Esophagus muscularis mucosa (tissue), 4 donors: ENCODE measurements at regions not wholly inside any gene's neighbourhood (a gene's known extent, or its start where the extent isn't known, plus 50 kb on each side); places are given as distances from the start of the nearest gene placed in this dataset.

Experiments
- DNase-seq: peaks from one replicate; pipeline ENCODE4 v3.0.0-alpha.2; 2017; ENCODE audit errors: extremely low spot score
- H3K27ac ChIP-seq, 4 donors: fragments of 200-600 bp; sonication (generic); replicated peaks in 1 of 4; 1 replicate in 3 of 4; 2 replicates in 1 of 4; pipeline ENCODE4 v1.5.1; 2016 to 2019; ENCODE audit warnings: mild to moderate bottlenecking in 1 of 4
- H3K27me3 ChIP-seq, 4 donors: fragments of 200-600 bp; sonication (generic); one replicate each; pipeline versions ENCODE4 v1.5.1 to v1.6.0; 2016 to 2019
- H3K36me3 ChIP-seq, 4 donors: fragments of 200-600 bp; sonication (generic); one replicate each; pipeline ENCODE4 v1.5.1; 2016 to 2019
- H3K4me1 ChIP-seq, 4 donors: fragments of 200-600 bp; sonication (generic); one replicate each; pipeline ENCODE4 v1.5.1; 2016 to 2019
- H3K4me3 ChIP-seq, 4 donors: fragments of 200-600 bp; sonication (generic); 1 replicate in 2 of 4; 2 replicates in 2 of 4; pipeline ENCODE4 v1.5.1; 2016 to 2019; ENCODE audit warnings: mild to moderate bottlenecking in 4 of 4, moderate library complexity in 1 of 4
- H3K9me3 ChIP-seq, 4 donors: fragments of 200-600 bp; sonication (generic); 1 replicate in 3 of 4; 2 replicates in 1 of 4; pipeline ENCODE4 v1.5.1; 2016 to 2019
- CTCF ChIP-seq, 3 experiments: fragments of 200-600 bp in 2 of 3; fragments of 450-650 bp in 1 of 3; sonication (generic) in 2 of 3; IDR thresholded peaks; one replicate each; pipeline ENCODE4 v1.5.1; 2017 to 2019; ENCODE audit warnings: antibody characterized with exemption in 3 of 3, mild to moderate bottlenecking in 2 of 3, moderate library complexity in 1 of 3
- EP300 ChIP-seq: sonication (generic); formaldehyde crosslinking; IDR thresholded peaks from one replicate; pipeline ENCODE4 v1.6.1; 2017; ENCODE audit warnings: antibody characterized with exemption
- POLR2A ChIP-seq: fragments of 450-650 bp; IDR thresholded peaks from one replicate; pipeline ENCODE4 v1.6.1; 2017; ENCODE audit warnings: antibody characterized with exemption, moderate library complexity, mild to moderate bottlenecking, low read depth
- POLR2AphosphoS5 ChIP-seq, 2 donors: sonication (generic); formaldehyde crosslinking; IDR thresholded peaks; one replicate each; pipeline ENCODE4 v1.6.1; 2017; ENCODE audit warnings: antibody characterized with exemption in 2 of 2
- WGBS: methylation state at CpG from one replicate; pipeline ENCODE4 v1.1.5; 2018; 5-methylcytosine and 5-hydroxymethylcytosine counted together
- intact Hi-C: fragments of 100-400 bp; cut with DNase I; formaldehyde crosslinking; loops from one replicate; pipeline ENCODE4 v1.15.1; 2023

- no peak for TF ChIP-seq POLR2A
- TF ChIP-seq POLR2AphosphoS5 (IDR thresholded peaks at IDR 0.05): no peak
- no peak for TF ChIP-seq CTCF (IDR thresholded peaks at IDR 0.05)
- TF ChIP-seq EP300: no peak
- no peak for DNase-seq
- H3K36me3 ChIP-seq: no peaks in the 10 kb centered on the region
- H3K4me3 ChIP-seq: no peak overlapping the region
- WGBS: 0% methylated on average over 2 of the region's 2 CpGs
- intact Hi-C loops: no loop called here
- H3K4me1 ChIP-seq: peaks cover 6 to 15% (median 14%) of the 10 kb centered on the region in 4 donors
- no peaks in the 10 kb centered on the region for H3K27me3 ChIP-seq
- H3K9me3 ChIP-seq: no peaks in the 10 kb centered on the region
- peak overlapping the region in 1 of 4 donors; percentile 20 for H3K27ac ChIP-seq
These were observed 89.1 kb upstream of the SPDL1 start for GRCh38 chr5:169494383-169494935.

GRCh38 chr5:169474226-169474625 is 109.3 kb upstream of the SPDL1 start:
- intact Hi-C loops: no loop called here
- TF ChIP-seq EP300 (no peak), POLR2A (no peak), CTCF (IDR thresholded peaks at IDR 0.05) (no peak), POLR2AphosphoS5 (IDR thresholded peaks at IDR 0.05) (no peak)
- H3K9me3 ChIP-seq: no peaks in the 10 kb centered on the region
- H3K36me3 ChIP-seq: no peaks in the 10 kb centered on the region
- H3K27ac ChIP-seq: no peak overlapping the region
- no peaks in the 10 kb centered on the region for H3K27me3 ChIP-seq
- WGBS: 63% methylated on average over 3 of the region's 3 CpGs
- no peak overlapping the region for H3K4me3 ChIP-seq
- H3K4me1 ChIP-seq: no peaks in the 10 kb centered on the region
- DNase-seq: no peak

GRCh38 chr5:169472544-169472943 is 111.0 kb upstream of the SPDL1 start:
- DNase-seq: no peak
- Histone ChIP-seq H3K27me3 (no peaks in the 10 kb centered on the region), H3K9me3 (no peaks in the 10 kb centered on the region), H3K4me1 (peaks cover 0 to 7% (median 5%) of the 10 kb centered on the region in 4 donors), H3K4me3 (no peak overlapping the region), H3K36me3 (no peaks in the 10 kb centered on the region), H3K27ac (no peak overlapping the region)
- intact Hi-C loops: no loop called here
- 91% methylated on average over 5 of the region's 5 CpGs for WGBS
- TF ChIP-seq EP300: no peak
- no peak for TF ChIP-seq POLR2AphosphoS5 (IDR thresholded peaks at IDR 0.05)
- no peak for TF ChIP-seq POLR2A
- TF ChIP-seq CTCF (IDR thresholded peaks at IDR 0.05): no peak

GRCh38 chr5:169471021-169471420 is 112.6 kb upstream of the SPDL1 start:
- peaks cover 0 to 16% (median 14%) of the 10 kb centered on the region in 4 donors for H3K4me1 ChIP-seq
- no peak overlapping the region for H3K4me3 ChIP-seq
- intact Hi-C loops: no loop called here
- TF ChIP-seq POLR2A: no peak
- no peak for TF ChIP-seq POLR2AphosphoS5 (IDR thresholded peaks at IDR 0.05)
- TF ChIP-seq EP300: no peak
- no peak for TF ChIP-seq CTCF (IDR thresholded peaks at IDR 0.05)
- no peak for DNase-seq
- H3K36me3 ChIP-seq: no peaks in the 10 kb centered on the region
- no peaks in the 10 kb centered on the region for H3K27me3 ChIP-seq
- no peaks in the 10 kb centered on the region for H3K9me3 ChIP-seq
- H3K27ac ChIP-seq: no peak overlapping the region
- WGBS: 99% methylated on average over 4 of the region's 4 CpGs

GRCh38 chr5:169467041-169467771 is 116.4 kb upstream of the SPDL1 start:
- H3K36me3 ChIP-seq: no peaks in the 10 kb centered on the region
- DNase-seq: no peak
- 28% methylated on average over 5 of the region's 5 CpGs for WGBS
- peaks cover 0 to 16% (median 14%) of the 10 kb centered on the region in 4 donors for H3K4me1 ChIP-seq
- H3K27ac ChIP-seq: no peak overlapping the region
- no peak overlapping the region for H3K4me3 ChIP-seq
- no peaks in the 10 kb centered on the region for H3K27me3 ChIP-seq
- TF ChIP-seq EP300: no peak
- no peak for TF ChIP-seq POLR2AphosphoS5 (IDR thresholded peaks at IDR 0.05)
- no peak for TF ChIP-seq POLR2A
- TF ChIP-seq CTCF (IDR thresholded peaks at IDR 0.05): no peak
- no peaks in the 10 kb centered on the region for H3K9me3 ChIP-seq
- intact Hi-C loops: no loop called here
